ENCODE measurements at regions not wholly inside any gene's neighbourhood (a gene's known extent, or its start where the extent isn't known, plus 50 kb on each side); places are given as distances from the start of the nearest gene placed in this dataset.
A peak's percentile ranks its signal among the peaks of the same experiment; 100 is the strongest.

DNA sequence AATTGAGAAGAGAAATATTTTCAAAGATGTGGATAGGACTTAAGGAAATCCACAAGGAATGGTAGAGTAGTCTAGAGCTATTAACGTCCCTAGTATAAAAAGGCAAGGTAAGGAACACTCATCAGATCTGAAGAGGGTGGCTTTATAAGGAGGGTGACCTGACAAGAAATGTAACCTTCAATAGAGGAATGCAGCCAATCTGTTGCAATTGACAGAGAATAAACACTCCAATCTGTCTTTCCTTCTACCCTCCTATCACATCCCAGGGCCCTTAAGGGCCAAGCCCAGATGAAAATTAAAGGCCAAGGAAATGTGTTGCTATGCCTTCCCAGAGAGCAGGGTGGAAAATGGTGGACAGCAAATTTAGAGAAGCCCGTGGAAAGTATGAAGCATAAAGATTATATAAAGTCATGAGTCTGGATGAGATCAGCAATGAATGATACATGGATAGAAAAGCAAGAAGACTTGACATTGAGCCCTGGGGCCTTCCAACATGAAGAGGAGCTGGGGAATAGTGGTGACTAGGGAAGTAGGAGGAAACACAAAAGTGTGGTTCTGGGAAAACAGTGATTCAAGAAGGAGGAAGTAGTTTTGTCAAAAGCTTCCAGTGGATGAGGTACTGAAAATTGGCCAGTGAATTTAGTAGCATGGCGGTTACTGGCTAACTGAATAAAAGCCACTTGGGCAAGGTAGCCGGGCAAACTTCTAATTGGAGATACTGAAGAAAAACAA, 270.6 kb upstream of the TANK start:
- ATAC-seq (no peak), DNase-seq (ENCODE audit: low spot score) (no peak)
- intact Hi-C loops (cut with DNase I) = no loop called here

DNA sequence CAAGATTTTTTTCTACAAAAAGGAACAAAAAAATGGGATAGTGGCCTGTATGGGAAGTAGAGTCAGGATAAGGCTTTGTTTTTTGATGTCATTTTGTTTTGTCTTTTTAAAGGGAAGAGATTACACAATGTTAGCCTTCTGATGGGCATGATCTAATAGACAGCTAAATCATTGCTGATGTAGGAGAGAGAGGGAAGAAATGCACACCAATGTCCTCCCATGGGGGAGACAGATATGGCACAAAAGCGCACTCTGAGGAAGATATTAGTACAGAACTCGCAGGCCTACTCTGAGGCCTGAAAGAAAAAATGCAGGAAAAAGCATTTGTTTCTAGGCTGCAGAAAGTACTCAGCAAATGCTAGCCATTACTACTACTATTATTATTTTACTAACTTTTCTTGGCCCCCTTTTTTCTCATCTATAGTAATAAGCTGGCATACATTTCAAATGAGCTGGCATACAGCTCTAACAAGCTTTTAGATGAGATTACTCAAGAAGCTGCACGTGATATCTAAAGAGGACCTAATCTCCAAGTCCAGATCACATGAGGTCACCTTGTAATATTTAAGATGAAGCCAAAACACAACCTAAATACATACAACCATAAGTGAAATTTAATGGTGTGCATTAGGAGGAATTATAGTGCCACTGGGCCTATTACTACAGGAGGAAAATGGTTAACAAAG, 269.4 kb upstream of the TANK start:
- ATAC-seq (no peak), DNase-seq (ENCODE audit: low spot score) (no peak)
- intact Hi-C loops (cut with DNase I) = no loop called here

DNA sequence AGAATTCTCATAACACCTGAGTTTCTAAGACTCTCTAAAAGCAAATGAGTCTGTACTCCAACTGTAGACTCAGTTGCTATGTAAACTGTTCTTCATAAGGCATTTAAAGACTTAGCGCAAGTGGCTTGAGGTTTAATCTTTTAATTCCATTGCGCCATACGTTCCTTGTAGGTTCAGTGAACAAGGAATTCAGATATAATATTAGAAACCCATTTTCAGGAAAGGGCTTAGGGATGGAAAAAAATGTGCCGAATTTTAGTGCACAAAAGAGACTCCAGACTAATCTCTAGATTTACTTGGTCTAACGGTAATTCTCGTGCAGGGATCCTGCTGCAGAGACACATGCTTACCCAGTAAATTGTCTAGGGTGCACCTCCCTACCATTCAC, 268.9 kb upstream of the TANK start:
- intact Hi-C loops (cut with DNase I) = no loop called here
- DNase-seq (ENCODE audit: low spot score) (no peak), ATAC-seq (no peak)

DNA sequence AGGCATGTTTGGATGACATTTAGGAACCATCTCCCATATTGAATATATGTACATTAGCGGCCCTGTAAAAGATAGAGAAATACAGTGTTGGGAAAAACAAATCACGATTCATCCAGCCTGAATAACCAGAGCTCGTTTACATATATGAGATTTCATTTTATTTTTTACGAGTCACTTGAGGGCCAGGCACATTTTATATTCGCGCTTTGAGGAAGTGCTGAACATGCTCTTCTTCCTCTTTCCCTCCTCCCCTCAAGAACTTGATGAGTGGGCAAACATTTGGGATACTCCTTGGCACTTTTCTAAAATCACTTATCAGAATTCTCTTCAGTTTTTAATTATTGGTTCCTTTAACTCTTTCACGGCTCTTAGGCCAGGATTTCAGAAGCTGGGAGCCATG, 268.0 kb upstream of the TANK start:
- DNase-seq (ENCODE audit: low spot score) (no peak), ATAC-seq (no peak)
- intact Hi-C loops (cut with DNase I) = no loop called here

DNA sequence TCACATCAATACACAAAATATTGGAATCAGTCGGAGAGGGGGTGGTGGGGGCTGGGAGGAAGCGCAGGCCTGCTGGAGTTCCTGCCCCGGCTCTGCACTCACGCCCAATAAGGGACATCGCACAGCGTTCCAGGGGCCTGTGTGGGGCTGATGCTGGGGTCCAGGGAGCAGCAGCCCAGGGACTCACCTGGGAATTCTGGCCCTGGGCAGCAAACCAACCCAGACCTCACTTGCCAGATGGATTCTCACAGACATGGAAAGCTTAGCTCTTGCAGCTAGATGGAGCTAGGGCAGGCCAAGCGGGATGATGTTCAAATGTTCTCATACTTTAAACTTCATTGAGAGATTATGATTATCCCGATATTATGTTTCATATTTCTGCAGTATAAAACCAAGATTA, 266.6 kb upstream of the TANK start:
- intact Hi-C loops (cut with DNase I) = no loop called here
- ATAC-seq (peak; percentile 60), DNase-seq (ENCODE audit: low spot score) (no peak)

DNA sequence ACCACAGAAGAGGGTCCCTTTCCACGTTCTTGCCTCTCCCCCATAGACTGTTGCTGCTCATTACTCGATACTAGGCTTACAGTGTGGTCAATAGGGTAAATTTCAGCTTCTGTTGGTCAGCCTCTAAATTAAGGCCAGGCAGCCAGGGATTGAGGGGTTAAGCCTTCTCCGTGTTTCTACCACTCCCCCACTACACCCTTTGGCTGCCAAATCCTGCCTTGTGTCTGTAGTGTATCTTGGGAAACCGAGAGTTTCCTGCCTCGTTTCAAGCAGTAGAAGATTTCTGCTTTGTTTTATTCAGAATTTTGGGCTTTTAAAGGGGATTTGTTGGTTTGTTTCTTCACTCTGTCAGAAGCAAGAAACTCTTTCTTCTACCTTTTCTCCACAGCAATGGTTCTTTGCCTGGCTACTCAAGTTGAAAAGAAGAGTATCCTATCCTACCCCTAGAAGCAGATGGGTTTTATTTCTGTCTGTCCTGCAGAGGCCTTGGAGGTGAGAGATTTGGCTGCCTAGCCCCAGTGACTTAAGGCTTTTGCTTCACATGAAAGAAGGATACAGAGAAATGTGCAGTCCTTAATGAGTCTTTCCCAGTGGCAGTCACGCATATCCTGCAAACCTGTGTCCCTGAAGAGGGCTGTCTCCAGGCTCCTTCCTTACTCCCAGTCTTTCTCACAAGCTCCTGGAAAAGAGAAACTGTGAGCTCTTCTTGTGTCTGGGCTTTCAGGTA, 261.5 kb upstream of the TANK start:
- intact Hi-C loops (cut with DNase I) = no loop called here
- DNase-seq (ENCODE audit: low spot score) (no peak), ATAC-seq (no peak)

DNA sequence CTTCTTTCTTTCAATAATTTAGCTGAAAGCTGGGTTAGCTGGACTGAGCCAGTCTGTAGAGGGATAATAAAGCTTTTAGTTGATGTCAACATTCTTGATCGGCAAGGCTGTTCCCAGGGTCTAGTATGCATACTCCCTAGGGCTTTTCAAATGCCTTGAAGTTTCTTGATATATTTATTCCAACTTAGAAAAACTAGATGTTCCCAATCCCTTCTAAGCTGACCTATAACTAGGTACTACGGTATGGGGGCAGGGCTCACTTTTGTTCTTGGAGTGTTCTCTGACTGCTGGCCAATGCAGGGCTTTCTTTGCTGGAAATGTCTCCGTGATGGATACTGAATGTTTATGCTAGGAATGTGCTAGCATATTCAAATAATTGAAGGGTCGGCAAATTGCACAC, 258.6 kb upstream of the TANK start:
- peak; percentile 26 for ATAC-seq
- no peak for DNase-seq (ENCODE audit: low spot score)
- intact Hi-C loops (cut with DNase I) = no loop called here

DNA sequence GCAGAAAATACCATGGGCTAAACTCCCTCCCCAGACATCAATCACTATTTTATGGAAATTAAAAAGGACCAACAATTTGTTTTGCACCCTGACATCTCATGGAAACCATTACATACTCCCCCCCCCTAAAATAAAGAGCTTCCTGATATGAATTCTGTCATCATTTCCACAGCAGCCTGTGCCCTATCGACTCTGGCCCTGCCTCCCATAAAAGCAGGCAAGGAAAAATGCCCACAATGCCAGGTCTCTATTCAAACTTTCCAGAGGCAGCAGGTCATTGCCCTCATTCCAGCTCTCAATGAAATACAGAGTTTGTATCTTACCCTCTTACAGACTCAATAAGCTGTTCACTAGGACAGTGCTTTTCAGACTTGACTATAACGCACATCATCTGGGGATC, 254.4 kb upstream of the TANK start:
- ATAC-seq (no peak), DNase-seq (ENCODE audit: low spot score) (no peak)
- intact Hi-C loops (cut with DNase I) = no loop called here

DNA sequence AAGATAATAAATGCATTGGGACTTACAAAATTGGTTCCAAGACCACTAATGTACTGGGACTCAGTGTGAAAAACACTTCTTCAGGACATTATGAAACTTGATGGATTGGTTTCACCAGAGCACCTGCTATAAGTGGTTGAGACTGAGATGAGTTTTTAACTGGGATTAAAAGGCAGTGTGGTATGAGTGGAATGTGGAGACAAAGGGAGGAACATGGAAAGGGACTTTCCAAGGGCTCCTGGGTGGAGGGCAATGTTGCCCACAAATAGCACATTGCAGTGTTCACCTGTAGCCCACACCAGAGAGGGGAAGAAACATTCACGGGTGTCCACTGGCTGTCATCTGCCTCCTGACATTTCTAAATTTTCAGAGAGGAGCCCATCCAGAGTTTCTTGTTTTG, 253.3 kb upstream of the TANK start:
- ATAC-seq = no peak
- intact Hi-C loops (cut with DNase I) = no loop called here
- DNase-seq (ENCODE audit: low spot score) = no peak

DNA sequence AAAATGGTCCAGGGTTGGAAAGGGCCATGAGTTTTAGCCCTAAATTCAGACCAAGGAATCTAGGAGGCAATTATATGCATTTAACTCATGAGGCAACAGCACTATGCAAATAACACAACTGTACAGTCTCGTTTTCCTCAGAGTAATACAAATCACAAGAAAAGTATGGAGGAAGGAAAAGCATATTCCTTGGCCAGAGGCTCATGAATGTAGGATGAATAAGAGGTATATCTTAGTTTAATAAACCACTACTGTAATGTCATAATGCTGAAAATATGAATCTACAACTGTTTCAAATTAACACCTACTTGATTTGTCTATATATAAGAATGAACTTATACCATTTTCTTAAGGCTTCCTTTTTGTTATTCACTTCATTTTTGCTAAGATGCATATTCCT, 252.5 kb upstream of the TANK start:
- intact Hi-C loops (cut with DNase I) = no loop called here
- ATAC-seq = no peak
- no peak for DNase-seq (ENCODE audit: low spot score)

DNA sequence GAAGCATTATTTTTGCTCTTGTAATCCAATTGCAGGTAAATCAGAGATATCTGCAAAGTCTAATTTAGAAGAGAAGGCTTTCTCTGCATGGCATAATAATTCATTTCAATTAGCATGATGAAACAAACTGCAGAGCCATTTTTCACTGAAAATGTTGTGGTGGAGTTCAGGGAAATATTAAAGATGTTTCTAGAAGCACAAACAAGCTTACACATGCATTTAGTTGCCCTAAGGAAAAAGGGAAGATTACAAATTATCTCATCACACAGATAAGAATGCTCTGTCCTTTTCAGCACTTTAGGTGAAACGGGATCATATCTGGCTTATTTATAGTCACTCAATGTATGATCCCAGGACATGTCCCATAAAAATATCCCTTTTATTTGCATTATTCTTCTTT, 252.1 kb upstream of the TANK start:
- intact Hi-C loops (cut with DNase I) = no loop called here
- DNase-seq (ENCODE audit: low spot score) = no peak
- no peak for ATAC-seq

DNA sequence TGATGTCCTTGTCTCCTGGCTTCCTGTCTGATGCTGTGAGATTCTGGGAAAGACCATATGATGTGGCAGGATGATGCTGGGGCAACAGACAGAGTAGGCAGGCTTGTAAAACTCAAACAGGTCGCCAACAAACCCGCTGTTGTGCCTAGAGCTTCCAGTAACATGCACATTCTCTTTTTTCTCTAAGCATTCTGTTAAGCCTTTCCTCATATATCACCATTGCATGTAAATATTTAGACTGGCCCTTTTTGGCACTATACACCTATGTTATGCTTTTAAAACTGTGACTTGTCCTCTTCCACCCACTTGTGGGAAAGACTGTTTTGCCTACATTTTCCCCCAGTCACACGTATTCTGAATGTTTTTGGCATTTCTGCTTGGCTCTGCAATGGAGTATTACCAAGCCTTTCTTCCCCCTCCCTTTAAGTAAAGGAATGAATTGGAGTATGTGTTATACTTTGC, 250.4 kb upstream of the TANK start:
- intact Hi-C loops (cut with DNase I) = no loop called here
- ATAC-seq (no peak), DNase-seq (ENCODE audit: low spot score) (no peak)

DNA sequence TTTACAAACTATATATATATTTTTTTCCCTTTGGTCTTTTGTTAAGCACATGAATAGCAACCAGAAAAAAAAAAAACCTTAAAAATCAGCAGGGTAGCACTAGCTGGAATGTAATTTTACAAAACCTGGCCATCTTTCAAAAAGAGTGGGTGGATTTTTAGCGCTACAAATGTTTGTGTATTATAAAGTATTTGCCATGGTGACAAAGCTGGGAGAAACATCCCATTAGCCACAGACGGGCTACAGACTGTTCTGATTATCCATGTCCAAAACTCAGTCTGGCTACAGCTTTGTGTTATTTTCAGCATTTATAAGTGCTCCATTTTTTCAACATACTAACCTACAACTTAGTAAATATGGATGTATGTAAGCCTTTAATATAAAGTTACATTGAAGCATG, 249.5 kb upstream of the TANK start:
- DNase-seq (ENCODE audit: low spot score) (no peak), ATAC-seq (peak; percentile 85)
- intact Hi-C loops (cut with DNase I) = no loop called here

DNA sequence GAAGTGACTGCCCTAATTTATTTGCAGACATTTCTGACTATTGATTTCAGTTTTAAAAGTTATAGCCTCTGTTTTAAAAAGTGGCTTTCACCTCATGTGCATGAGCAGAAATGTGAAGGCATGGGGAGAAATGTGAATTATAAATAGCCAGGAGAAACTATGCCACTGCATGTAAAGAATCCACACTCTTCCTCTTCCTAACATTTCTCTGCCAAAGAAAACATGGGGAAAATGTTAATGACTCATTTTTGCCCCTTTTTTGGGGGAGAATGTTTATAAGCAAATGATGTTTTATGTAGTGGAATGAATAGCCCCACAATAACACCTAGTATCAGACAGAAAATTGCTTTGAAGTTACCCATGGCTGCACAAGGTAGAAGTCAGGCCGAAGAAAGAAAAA, 249.0 kb upstream of the TANK start:
- DNase-seq (ENCODE audit: low spot score) (no peak), ATAC-seq (no peak)
- intact Hi-C loops (cut with DNase I) = no loop called here

DNA sequence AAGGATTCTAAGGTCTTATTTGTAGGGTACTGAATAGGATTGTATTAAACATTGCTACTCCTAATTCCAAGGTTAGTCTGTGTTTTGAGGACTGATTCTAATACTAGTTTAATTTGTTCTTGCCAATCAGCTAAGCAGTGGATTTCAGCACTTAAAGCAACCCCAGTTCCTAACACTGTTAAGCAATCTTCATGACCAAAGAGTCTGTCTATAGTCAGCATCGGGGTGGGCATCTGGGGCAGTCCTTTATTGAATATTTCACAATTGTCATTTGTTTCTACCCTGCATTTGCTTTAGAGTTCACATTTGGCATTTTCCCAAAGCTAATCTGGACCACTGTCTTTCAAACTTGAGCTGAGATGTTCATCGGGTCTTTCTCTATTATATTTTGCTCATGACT, 248.0 kb upstream of the TANK start:
- intact Hi-C loops (cut with DNase I) = no loop called here
- DNase-seq (ENCODE audit: low spot score) = no peak
- ATAC-seq = no peak

DNA sequence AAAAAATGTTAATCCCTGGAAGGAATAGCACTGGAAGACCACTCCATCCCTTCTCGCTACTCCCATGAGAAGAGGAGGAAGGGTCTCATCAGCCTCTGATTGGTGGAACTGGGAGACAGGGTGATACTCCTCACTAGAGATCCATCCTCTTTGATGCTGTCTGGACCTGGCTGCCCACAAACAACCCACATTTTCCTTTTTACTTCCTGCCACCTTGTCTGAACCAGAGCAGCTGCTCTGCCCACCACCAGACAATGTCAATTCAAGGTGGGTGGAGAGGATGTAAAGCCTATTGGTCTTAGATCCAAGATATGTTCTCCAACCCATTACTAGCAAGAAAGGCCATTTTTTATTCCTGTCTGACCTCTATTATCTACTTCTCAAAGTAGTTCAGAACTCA, 246.9 kb upstream of the TANK start:
- intact Hi-C loops (cut with DNase I) = no loop called here
- DNase-seq (ENCODE audit: low spot score) = no peak
- no peak for ATAC-seq

DNA sequence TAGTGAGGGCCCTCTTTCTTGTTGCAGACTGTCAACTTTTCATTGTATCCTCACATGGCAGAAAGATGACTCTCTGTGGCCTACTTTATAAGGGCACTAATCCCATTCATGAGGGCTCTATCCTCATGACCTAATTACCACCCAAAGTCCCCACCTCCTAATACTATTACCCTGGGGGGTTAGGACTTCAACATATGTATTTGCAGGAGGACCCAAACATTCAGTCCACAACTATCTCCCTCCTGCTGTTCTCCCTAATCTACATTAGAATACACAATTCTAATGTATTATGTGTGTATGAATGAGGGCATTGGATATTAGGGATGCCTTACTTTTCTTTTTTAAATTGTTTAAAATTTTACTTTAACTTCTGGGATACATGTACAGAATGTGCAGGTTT, 246.0 kb upstream of the TANK start:
- intact Hi-C loops (cut with DNase I) = no loop called here
- DNase-seq (ENCODE audit: low spot score) = no peak
- ATAC-seq = no peak

DNA sequence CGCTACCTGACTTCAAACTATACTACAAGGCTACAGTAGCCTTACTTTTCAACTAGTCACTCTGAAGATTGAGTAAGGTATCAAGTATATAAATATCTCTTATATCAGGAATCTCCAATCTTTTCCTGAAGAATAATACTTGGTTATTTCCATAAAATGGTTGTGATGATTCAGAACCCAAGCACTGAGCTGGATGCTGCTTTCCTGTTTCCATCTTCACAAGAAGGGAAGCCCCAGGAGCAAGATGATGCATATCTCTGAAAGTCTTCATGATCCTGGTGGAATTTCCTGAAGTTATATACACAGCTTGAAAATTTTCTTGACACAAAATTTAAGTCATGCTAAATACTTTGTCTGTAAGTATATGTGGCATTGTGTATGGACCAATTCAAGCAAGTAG, 243.9 kb upstream of the TANK start:
- DNase-seq (ENCODE audit: low spot score) (no peak), ATAC-seq (no peak)
- intact Hi-C loops (cut with DNase I) = no loop called here

DNA sequence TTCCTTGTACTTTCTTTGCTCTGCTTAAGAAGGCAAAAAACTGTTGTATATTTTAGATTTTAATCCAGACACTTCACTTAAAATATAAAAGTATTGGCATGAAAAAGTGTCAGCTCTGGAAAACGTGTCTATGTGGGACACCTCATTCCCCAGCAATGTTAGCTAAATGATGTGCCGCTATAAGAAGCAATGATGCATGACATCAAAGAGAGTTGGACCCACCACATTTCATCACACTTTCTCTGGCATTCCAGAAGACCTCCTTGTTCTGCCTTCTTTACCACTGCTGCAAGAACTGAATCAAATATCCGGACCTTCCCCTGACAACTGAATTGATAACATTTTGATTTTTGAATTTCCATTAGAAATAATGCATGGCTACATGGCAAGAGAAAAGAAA, 242.4 kb upstream of the TANK start:
- intact Hi-C loops (cut with DNase I) = no loop called here
- ATAC-seq = no peak
- DNase-seq (ENCODE audit: low spot score) = no peak

DNA sequence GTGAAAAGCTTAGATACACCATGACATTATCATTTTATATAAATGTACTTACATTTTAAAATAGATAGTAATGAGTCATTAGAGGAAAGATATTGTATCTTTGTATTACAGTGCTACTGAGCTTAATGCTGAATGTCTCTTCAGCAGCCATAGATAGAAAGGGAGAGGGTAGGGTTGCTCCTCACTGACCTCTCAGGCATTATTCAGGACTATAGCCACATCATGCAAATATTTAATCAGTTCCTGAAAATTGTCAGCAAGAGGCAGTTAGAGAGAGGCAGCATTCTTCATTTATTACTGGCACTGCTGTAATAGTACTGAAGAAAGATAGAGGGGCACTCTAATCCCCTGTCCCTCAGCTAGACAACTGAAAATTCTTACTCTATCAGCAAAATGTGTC, 242.0 kb upstream of the TANK start:
- no peak for ATAC-seq
- intact Hi-C loops (cut with DNase I) = no loop called here
- DNase-seq (ENCODE audit: low spot score) = no peak
